HepG2 (cell line): ENCODE measurements at regions not wholly inside any gene's neighbourhood (a gene's known extent, or its start where the extent isn't known, plus 50 kb on each side); places are given as distances from the start of the nearest gene placed in this dataset.

ENCODE experiments used
- ELF1 ChIP-seq: sonication (generic); formaldehyde crosslinking; IDR thresholded peaks from 2 replicates; pipeline ENCODE4 v1.4.0; 2020; ENCODE audit warnings: missing genetic modification reagents
- JUND ChIP-seq: sonication (generic); formaldehyde crosslinking; IDR thresholded peaks from 2 replicates; pipeline ENCODE4 v1.8.0; 2022; ENCODE audit warnings: mild to moderate bottlenecking, missing genetic modification reagents
- REST ChIP-seq, 2 experiments: IDR thresholded peaks; 2 replicates each; pipeline ENCODE4 v1.6.1; 2011 to 2012; ENCODE audit warnings: low read length in 2 of 2, borderline replicate concordance in 1 of 2, low read depth in 1 of 2, mild to moderate bottlenecking in 1 of 2, moderate library complexity in 1 of 2
- SIX4 ChIP-seq: sonication (generic); formaldehyde crosslinking; IDR thresholded peaks from 2 replicates; pipeline ENCODE4 v1.4.0; 2020; ENCODE audit warnings: missing genetic modification reagents

GRCh38 chr13:107563099-107563925, 652.0 kb downstream of the LIG4 start:
- TF ChIP-seq REST (IDR thresholded peaks at IDR 0.05; ENCODE audit: borderline replicate concordance in 1 of 2, low read depth in 1 of 2, low read length in 2 of 2), result no peak
- TF ChIP-seq JUND (CRISPR knock-in tag), result no peak
- no peak for TF ChIP-seq ELF1
- TF ChIP-seq SIX4 (CRISPR knock-in tag), result no peak
